ENCODE measurements at regions not wholly inside any gene's neighbourhood (a gene's known extent, or its start where the extent isn't known, plus 50 kb on each side); places are given as distances from the start of the nearest gene placed in this dataset.

DNA sequence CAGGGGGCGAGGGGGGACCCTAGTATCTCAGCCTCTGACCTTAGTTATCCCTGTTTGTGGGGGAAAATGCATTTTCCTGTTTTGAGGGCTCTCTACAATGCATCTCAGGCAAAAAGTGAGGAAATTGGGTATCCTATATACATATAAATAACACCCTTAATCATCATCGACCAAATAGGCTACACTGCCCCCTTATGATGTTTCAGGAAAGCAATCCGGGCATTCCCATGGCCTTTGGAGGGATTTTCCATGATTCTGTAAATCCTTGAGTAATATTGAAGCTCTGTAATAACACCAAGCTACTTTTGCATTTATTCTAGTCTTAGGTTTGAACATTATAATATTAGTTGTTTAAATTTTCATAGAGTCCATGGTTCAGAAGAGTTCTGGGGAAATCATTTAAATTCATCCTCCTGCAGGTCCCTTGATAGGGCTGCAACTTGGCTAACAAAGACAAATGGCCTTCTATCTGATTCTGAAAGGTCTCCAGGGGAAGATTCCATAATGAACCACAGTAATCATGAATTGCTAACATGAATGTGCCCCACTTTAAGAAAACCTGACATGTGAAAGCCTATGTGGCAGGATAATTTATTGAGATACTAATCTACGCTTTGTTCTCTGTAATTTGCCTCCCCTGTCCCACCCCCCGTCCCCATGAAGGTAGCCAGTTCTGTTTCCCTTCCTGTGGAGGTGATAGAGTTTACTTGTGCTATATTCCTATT, 91.5 kb upstream of the SCOC start:
- DNase-seq (ENCODE audit: low spot score): no peak

DNA sequence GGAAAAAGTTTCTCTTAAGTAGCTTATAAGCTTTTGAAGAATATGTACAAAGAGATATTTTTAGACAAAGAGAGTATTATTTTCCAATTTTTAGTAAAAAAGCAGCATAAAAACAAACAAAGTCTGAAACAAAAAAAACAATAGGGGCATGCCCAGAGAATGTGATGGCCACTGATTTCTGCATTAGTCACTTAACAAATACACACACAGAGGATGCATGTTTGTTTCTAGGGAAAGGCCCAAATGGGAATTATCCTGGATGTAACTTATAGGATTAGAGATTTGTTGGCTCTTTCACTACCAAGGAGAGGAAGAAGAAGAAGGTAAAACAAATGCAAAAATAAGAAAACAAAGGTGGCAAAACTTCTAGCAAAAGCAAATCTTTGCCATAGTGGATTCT, 95.9 kb upstream of the SCOC start:
- no peak for DNase-seq (ENCODE audit: low spot score)

DNA sequence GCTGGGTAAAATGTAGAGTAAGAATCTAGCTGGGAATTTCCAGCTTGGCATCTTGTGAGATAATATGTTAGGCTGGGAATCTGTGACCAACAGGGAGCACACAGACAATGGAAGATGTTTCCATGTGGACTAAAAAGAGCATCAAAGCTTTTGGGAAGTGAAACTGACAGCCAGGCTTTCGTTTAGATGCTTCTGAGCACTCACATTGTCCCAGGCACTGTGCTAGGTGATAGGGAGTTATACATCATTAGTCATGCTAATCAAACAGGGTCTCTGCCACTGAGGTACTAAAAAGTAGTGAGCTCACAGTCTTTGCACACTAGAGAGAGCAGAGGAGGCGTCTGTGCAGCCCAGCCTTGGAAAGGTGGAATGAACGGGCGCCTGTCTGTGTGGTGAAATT, 101.9 kb upstream of the SCOC start:
- DNase-seq (ENCODE audit: low spot score): no peak

DNA sequence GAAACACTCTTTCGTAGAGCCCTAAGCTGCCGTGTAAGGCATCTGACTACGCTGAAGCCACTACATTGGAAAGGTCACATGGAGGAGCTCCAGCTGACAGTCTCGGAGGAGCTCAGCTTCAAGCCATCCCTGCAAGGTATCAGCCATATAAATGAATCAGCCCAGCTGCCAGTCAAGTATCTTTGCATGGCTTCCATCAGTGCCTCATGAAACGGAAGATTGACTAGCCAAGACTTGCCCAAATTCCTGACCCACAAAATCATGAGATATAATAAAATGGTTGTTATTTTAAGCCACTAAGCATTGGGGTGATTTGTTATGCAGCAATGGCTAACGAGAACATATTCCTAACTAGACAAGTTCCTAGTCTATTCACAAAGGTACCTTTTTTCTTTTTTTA, 104.1 kb upstream of the SCOC start:
- DNase-seq (ENCODE audit: low spot score): no peak

DNA sequence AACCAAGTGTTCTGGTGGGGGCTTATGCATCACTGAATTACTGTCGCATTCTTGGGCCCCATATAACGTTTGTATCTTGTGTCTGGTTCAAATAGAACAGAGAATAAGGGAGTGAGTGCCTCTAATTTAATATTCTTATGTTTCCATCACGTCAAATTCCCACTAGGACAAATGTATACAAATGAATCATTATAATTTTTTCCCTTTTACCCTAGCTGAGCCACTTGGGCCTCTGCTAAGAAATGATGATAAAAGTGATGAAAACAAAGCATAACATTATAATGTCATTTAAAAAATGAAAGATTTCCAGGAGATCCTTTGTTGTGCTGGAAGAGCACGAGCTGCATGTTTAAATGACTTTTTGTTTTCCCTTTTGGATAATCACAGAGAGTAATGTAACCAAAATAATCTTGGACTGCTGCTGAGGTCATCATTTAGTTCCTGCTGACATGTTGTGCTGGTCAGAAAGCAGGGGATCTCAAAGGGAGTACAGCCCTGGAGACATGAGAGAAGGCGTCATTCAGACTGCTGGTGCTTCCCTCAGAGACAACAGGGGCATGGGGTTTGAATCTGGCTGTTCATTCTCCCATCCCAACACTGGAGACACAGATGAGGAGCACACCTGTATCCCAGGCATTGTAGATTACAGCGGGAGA, 105.1 kb upstream of the SCOC start:
- DNase-seq (ENCODE audit: low spot score): no peak

DNA sequence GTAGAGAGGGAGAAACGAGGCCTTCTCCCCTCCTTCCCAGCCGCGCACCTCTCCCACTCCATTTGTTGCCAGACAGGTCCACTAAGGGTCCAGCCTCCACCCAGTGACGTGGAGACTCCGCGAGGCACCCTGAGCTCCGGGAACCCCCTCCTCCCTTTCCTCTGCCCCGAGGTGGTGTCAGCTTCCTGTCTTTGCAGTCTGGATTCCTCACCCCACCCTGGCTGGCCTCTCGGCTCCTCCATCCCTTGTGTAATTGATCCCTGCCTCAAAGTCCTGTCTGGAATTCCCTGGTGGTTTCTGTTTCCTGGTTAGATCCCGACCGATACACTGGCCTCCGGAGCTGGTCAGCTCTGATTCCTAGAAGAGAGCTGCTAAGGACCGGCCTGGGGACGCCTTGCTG, 105.9 kb upstream of the SCOC start:
- DNase-seq (ENCODE audit: low spot score): no peak

DNA sequence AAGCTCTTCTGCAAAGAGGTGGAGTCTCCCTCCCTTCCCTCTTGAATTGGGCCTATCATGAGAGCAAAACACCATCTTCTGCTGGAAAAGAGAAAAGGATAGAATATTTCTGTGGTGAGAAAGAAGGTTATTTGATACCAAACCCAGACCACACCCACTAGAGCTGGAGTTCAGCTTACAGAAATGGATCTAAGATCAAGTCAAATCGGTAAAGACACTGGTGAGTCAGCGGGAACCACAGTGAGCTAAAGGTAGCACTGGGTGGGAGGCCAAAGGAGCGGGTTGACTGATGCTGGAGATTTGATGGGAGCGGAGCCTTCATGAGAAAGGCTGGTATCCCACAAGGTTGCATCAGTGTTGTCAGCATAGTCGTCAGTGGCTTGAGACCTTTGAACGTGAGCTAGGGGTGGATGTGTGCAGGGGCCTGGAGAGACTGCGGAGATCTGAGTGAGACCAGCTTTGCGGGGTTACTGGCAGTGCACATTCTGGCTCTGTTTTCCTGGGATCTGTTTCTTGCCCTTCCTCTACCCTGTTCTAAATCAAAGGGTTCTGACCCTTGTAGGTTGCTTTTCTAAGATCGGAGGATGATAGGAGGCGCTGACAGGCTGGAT, 106.4 kb upstream of the SCOC start:
- DNase-seq (ENCODE audit: low spot score): no peak

DNA sequence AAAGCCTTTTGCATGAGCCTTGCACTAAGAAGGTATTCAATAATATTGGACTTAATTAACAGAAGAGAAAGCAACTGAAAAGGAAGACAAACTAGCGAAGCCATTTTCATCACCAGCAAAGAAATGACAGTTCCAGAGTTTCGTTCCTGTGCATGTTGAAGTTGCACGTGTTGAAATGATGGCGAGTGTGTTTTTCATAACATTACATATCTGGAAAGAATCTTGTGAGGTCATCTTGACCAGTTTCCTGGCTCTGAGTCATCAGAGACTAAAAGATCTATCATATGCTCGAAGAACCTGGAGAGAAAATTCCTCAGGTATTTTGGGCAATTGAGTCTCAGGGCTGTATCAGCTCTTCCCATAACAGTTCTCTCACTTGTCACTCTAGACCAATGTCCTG, 106.2 kb upstream of the MAML3 start:
- DNase-seq (ENCODE audit: low spot score): no peak

DNA sequence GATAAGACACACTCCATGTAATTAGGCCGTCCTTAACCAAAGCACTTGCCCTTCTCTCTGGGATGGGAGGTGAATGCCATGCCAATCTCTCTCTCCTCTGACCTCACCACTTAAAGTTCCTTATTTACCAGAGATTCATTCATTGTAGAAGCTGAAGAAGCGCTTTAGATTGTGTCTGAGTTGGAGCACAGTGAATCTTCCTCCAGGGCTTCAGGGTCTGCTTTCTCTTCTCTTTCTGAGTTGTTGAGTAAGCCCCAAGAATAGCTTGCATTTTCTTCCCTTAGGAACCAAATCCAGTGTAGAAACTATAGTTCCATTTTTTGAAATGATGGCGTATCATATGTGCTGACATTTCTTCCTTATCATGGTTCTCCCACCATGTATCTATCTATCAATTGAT, 104.5 kb upstream of the MAML3 start:
- no peak for DNase-seq (ENCODE audit: low spot score)

DNA sequence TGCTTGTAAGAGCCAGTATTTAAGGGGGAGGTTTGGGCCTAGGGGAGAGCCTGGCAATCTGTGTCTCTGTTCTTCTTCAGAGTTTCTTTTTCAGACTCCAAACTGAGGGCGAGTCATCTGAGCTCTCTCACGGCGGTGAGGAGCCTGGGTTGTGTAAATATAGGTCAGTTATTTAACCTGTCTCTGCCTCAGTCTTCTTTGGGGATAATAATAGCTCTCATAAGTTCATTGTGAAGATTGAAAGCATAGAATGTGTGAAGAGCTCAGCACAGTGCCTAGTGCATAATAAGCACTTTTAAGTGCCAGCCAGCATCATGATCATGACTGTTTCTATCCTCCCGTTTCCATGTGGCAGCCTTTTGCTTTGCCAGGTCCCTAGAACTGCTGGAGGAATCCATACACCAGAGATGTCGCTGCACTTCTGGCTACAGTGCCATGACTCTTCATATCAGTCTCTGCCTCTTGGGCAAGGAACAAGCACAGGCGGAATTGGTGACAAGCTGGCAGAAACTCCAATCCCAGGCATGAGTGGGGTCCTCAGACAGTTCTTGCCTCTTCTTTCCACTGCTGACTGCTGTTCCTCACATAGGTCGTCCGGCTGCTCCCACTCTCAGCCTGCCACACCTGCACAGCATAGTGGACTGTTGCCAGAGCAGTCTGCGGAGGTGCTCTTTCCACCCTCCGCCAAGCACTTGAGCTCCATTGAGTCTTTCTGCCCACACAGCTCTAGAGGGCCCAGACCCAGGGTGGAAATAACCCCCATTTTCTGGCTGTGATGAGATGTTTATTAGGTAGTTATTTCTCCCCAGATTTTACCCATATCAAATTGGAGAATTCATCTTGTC, 103.7 kb upstream of the MAML3 start:
- DNase-seq (ENCODE audit: low spot score): no peak

DNA sequence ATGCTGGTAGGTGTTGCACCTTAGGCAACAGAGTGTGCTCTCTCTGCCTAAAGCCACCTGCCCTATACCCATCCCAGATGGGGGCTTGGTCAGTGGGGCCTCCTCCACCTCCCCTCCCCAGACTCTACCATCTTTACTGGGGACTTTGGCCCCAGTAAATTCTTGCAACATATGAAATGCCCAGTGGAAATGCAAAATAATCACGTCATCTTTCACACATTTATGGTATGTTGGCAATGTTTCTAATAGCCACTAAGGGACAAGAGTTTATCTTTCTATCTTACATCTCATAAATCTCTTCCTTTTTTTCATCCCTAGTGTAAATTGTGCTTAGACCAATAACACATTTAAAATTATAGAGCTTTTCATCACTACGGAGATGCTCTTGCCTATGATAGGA, 103.0 kb upstream of the MAML3 start:
- DNase-seq (ENCODE audit: low spot score): no peak

DNA sequence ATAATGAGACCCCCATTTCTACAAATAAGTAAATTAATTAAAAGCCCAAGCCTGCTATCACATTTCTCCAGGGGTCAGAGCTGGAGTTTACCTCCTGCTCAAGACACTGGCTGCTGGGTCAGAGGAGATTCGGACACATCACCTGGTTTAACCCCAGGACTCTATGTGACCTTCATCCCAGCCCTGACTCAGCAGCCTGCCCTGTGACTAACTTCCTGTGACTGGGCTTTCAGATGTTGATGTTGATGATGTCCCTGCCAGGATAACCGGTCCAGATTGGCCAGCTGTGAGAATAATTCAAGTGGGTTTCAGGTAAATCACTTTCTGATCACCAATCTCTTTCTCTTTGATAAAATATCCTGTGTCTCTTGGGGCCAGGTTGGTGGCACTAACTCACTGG, 102.4 kb upstream of the MAML3 start:
- no peak for DNase-seq (ENCODE audit: low spot score)

DNA sequence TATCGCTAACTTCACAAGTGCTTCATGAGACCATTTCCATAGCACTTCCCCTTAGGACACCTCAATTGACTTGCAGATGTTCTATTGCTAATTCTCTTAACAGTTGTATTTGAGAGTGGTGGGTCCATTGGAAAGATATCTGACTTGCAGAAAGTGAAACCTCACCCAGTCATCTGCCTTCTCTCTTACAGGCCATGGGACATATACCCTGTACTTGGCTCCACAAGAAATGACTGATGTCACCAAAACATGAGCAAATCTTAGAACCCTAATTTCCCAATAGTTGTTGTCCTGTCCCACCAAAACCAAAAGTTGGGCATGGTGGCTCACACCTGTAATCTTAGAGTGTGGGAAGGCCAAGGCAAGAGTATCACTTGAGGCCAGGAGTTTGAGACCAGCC, 101.9 kb upstream of the MAML3 start:
- DNase-seq (ENCODE audit: low spot score): no peak

DNA sequence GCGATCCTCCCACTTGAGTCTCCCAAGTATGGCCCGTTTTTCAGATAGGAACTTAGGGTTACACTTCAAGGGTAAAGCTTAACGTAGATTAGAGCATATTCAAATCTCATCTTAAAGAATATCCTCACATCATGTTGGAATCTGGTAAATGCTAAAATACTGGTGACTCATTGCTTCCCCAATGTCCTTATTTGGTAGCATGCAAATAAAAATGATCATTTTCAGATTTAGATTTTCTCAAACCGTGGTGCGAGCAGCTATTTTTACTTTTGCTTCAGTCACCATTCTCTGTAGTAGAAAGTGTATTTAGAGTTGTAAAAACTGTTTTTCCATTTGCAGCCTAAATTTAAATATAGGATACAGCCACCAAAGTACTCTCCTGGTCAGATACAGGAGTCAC, 101.5 kb upstream of the MAML3 start:
- no peak for DNase-seq (ENCODE audit: low spot score)

DNA sequence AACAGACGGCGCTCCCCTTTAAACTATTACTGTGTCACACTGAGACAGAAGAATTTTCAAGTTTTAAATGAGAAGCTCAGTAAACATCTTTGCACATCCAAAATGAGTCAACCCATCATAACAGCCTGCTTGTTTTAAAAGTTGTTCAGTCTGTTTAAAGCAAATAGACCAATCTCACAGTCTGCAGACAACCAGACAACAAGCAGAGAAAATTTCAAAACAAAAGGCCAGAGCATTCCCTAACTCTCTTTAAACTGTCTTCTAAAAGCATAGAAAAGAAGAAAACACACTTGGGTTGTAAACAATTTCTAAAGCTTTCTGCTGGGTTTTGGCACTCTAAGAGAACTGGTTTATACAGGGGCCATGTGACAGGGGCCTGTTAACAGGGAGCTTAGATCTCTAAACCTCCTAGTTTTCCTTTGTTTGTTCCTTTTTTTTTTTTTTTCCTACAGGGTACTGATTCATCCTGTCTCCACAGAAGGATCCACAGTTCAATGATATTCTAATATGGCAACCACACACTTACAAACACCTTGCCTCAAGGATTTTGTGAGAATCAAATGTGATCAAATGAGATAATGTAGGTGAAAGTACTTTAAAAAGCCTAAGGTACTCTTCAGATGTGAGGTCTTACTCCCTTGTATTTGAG, 100.8 kb upstream of the MAML3 start:
- no peak for DNase-seq (ENCODE audit: low spot score)

DNA sequence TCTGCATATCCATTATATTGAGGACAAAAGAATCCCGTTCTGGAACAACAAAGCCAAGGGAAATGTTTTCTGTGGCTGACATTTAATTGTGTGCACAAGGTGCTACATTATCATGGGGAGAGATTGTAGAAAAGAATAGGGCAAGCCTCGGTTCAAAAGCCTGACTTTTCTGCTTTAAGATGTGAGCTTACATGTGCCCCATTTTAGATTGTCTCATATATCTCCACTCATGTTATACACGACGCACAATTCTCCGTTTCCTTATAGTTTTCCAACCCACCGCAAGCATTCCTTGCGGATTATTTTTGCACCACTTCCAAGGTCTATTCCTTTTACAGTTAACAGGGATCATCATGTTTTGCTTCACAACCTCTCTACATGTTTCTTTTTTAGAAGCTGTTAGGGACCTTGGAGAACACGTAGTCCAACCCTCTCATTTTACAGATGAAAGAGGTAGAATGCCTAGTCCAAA, 99.6 kb upstream of the MAML3 start:
- DNase-seq (ENCODE audit: low spot score): no peak

DNA sequence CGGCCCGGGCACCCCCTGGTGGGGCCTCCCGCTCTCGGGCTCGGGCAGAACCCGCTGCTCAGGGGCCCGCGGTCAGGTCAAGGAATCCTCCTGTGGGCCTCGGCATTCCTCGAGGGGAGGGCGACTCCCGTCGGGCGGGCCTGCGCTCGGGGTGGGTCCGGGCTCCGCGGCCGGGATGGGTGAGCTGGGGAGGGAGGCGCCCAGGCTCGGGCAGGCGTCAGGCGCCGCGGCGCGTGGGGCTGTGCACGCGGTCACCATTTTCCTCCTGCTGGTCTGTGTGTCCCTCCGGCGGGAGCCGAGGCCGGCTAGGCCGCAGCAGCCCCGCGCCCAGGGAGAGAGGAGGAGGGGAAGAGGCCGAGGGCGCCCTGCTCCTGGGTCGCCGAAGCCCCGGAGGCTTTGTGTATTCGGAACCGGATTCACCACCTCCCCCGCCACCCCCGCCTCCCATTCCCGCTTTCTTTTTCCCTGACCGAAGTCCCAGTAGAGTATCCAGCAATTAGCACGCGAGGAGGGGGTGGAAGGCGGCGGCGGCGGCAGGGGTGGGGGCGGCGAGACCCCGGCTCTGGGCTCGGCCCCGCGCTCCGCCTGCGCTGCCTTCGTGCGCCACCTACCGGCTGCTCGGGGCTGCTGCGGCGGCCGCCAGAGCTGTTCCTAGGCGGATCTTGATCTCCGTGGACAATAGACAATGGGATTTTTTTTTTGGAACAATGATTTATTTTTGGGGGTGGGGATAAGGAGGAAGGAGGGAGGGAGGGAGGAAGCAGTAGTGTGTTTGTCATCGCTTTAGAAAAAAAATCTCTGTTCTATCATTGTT, 99.0 kb upstream of the MAML3 start:
- DNase-seq (ENCODE audit: low spot score): peak; percentile 71

DNA sequence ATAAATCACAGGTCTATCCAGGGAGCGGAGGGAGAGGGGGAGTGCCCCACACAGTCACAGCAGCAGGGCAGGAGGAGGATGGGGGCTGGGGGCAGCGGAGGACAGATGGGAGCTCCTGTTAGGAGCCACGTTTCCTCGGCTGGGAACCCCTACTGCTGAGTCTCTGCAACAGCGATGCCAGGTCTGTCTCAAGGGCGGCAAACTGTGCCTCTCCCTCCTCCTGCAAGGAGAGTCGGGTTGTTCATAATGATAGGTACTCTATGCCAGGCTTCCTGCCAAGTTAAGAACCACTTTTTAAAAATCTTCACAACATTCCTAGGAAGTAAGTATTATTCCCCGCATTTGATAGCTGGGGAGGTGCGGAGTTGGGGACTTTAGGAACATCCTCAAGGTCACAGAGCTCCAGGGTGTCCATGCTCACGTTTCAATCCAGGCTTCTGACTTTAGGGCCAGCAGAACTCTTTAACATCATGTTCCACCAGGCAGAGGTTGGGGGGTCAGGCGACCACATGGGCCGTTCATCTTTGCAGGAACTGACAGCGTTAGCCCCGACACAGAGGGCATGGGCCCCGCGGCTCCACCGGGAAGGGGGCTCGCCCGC, 98.3 kb upstream of the MAML3 start:
- DNase-seq (ENCODE audit: low spot score): no peak

DNA sequence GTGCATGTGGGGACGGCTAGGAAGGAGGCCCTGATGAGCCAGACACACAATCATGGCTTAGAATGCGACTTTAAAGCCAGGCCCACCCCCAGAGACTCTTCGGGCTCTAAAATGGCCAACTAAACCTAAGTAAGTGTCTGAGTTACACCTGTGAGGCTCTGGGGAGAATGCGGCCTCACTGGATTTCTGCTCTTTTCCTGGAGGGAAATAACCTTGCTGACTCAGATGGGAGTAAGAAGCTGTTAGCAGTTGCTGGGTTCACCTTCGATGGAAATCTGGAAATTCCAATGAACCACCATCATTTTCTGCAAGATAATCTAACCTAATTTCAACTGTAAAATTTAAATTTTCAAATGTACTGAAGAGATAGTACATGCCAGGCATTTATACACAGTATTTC, 97.6 kb upstream of the MAML3 start:
- DNase-seq (ENCODE audit: low spot score): no peak

DNA sequence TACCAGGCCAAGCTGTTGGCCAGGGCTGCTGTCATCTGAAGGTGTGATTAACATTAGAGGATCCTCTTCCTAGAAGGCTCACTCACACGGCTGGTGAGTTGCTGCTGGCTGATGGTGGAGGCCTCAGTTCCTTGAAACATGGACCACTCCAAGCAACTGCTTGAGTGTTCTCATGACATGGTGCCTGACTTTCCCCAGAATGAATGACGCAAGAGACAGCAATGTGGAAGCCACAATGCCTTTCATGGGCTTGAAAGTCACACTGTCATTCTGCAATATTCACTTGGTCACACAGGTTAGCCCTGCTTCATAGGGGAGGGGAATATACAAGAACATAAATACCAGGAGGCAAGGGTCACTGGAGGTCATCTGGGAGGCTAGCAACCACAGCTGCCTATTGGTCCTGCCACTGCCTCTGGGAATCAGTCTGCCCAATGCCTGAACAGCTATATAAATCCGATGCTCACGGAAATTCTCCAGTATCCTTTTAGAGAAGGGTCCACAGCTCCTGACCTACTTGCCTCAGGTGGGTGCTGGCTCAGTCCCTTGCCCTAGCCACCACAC, 97.1 kb upstream of the MAML3 start:
- DNase-seq (ENCODE audit: low spot score): no peak

DNA sequence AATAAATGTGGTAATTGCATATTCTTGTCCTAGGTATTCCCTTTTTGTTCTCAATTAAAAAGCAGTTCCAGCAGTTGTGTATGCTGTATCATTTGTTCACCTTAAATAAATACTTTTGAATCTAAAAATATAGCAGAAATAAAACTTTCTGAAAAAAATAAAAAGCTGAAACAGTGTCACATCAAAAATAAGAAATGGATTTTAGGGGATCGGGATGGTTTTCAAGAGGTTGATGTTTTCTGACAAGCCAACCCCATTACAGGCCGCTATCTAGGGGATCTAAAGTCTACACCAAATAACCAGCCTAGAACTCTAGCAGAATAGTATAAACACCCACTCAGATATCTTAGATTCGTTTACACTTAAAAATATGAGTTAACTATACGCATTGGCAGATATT, 95.4 kb upstream of the MAML3 start:
- DNase-seq (ENCODE audit: low spot score): no peak
